ENCODE measurements at regions not wholly inside any gene's neighbourhood (a gene's known extent, or its start where the extent isn't known, plus 50 kb on each side); places are given as distances from the start of the nearest gene placed in this dataset.
"Not testable (repeated sequence)": the region's sequence is repeated elsewhere in the genome, so short reads cannot be mapped to it uniquely, and the experiment has no call there.

DNA sequence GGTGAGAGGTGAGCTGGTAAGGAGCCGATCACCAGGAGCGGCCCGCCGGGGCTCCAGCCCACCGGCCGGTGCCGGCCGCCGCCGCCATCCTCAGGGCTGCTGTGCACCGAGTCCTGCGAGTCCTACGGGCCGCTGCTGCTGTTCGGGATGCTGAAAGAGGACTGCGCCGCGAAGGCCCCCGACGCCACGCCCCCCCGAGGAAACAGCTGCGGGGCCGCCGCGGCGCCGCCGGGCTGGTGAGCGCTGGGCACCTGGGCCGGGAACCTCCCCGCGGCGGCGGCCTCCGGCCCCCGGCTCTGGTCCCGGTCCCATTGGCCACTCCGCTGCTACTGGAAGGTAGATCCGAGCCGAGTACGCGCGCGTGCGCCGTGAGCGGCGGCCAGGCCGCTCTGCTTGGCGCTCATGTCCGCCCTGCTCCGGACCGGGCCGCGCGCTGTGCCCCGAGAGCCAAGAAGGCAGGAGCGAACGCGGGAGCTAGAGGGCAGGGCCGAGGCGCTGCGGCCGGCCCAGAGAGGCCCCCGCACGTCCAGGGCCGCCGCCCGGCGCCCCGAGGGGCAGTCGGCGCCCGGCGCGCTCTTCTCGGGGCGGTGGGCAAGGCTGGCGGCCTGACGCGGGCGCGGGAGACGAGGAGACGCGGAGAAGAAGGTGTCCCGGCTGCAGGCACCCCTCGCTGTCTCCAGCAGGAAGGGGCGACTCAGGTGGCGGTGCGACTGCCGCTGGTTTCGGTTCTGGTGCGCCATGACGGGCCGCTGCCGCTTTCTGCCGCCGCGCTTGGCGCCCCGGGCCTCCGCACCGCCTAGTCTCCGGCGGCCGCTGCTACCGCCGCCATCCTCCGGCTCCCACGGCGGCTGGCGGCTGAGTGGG, 121.3 kb upstream of the WIPF3 start:
- H3K4me3 ChIP-seq (ENCODE audit: low read depth, low read length) = peak overlapping the region; percentile 68
- no peaks in the 10 kb centered on the region for H3K27me3 ChIP-seq (ENCODE audit: control insufficient read depth, insufficient read depth, low read length)
- no peaks in the 10 kb centered on the region; the same call in 1 of the 2 replicates for H3K9me3 ChIP-seq (ENCODE audit: control insufficient read depth, insufficient read depth, low read length)
- TF ChIP-seq, protein P1, sequence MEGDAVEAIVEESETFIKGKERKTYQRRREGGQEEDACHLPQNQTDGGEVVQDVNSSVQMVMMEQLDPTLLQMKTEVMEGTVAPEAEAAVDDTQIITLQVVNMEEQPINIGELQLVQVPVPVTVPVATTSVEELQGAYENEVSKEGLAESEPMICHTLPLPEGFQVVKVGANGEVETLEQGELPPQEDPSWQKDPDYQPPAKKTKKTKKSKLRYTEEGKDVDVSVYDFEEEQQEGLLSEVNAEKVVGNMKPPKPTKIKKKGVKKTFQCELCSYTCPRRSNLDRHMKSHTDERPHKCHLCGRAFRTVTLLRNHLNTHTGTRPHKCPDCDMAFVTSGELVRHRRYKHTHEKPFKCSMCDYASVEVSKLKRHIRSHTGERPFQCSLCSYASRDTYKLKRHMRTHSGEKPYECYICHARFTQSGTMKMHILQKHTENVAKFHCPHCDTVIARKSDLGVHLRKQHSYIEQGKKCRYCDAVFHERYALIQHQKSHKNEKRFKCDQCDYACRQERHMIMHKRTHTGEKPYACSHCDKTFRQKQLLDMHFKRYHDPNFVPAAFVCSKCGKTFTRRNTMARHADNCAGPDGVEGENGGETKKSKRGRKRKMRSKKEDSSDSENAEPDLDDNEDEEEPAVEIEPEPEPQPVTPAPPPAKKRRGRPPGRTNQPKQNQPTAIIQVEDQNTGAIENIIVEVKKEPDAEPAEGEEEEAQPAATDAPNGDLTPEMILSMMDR (IDR thresholded peaks at IDR 0.05; ENCODE audit: low read depth, low read length) = no peak
- ChIA-PET CTCF (interaction anchor here (0.6 to 1.3 kb wide), 2 partner anchors 37 to 236 kb away, joined by 3 to 4 read pairs; no protein-coding TSS in a partner anchor), POLR2A (no interaction called here)
- peak; percentile 4 for DNase-seq (ENCODE audit: low read depth, low spot score)
- no peak overlapping the region for H3K27ac ChIP-seq (ENCODE audit: low read depth, low read length)

DNA sequence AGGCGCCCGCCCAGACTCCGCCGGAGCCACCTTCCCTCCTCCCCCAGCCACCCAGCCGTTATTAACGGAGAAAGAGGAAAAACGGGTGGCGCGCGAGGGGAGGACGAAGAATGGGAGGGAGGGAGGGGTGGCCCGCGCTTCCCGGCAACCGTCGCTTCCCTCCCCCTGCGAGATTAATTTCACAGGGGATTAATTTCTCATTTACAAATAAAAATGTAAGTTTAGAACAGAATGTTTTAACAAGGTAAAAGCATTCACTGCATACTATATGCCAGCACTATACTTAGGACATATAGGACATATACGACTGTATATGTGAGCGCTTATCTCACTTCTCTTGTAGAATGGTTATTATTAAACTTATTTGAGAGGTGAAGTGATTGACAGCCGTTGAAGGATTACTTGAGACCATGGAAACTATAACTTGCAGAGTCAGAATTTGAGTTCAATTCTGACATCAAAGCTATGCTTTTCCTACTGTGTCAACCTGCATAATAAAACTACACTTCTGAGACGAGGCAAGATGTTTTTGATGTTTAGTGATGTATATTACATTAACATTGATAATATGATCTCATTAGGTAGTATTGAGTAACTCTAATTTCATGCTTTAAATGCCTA, 120.5 kb upstream of the WIPF3 start:
- H3K9me3 ChIP-seq (ENCODE audit: control insufficient read depth, insufficient read depth, low read length); H3K27me3 ChIP-seq (ENCODE audit: control insufficient read depth, insufficient read depth, low read length); H3K27ac ChIP-seq (ENCODE audit: low read depth, low read length); DNase-seq (ENCODE audit: low read depth, low spot score); POLR2A ChIA-PET: not testable (repeated sequence)
- peak overlapping the region; percentile 68; the same call in 1 of the 2 replicates for H3K4me3 ChIP-seq (ENCODE audit: low read depth, low read length)
- CTCF ChIA-PET = interaction anchor here (1.3 kb wide), 1 partner anchor 236 kb away, joined by 4 read pairs; no protein-coding TSS in a partner anchor

DNA sequence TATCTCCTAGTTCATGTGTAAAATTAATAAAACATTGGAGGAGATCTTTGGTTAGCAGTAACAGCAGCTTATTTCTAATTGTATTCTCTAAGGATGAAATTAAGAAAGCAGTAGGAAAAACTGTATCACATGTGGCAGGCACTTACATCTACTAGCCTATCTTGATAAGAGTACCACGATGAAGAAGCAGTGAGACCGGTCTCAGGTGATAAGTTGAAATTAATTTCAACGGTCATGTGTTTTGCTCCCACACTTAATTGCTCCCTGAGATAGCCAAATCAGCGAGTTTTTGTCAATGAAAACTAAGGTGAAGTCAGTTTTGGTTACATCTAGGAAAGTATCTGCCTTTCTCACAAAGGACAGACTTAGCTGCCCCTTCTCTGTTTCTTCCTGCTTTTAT, 115.8 kb upstream of the WIPF3 start:
- H3K27ac ChIP-seq (ENCODE audit: low read depth, low read length); H3K4me3 ChIP-seq (ENCODE audit: low read depth, low read length); H3K27me3 ChIP-seq (ENCODE audit: control insufficient read depth, insufficient read depth, low read length); POLR2A ChIA-PET; DNase-seq (ENCODE audit: low read depth, low spot score); CTCF ChIA-PET; H3K9me3 ChIP-seq (ENCODE audit: control insufficient read depth, insufficient read depth, low read length): not testable (repeated sequence)

DNA sequence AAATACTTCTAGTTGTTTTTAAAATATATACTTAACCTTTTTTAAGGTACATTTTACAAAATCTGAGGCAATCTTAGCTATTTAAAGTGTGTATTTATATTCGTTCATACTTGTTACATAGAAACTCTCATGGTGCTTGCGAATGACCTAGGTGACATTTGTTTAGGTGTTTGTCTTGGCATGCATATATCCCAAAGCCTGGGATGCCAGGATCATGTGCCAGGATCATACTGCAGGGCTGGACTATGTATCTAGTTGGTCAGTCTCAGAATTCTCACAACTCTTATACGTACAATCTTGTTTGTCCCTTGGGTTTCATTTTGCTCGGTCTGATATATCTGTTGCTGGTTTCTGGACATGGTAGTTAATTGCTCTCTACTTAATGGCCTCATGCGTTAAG, 109.9 kb upstream of the WIPF3 start:
- DNase-seq (ENCODE audit: low read depth, low spot score); H3K27me3 ChIP-seq (ENCODE audit: control insufficient read depth, insufficient read depth, low read length); H3K9me3 ChIP-seq (ENCODE audit: control insufficient read depth, insufficient read depth, low read length); CTCF ChIA-PET; POLR2A ChIA-PET; H3K27ac ChIP-seq (ENCODE audit: low read depth, low read length); H3K4me3 ChIP-seq (ENCODE audit: low read depth, low read length): not testable (repeated sequence)

DNA sequence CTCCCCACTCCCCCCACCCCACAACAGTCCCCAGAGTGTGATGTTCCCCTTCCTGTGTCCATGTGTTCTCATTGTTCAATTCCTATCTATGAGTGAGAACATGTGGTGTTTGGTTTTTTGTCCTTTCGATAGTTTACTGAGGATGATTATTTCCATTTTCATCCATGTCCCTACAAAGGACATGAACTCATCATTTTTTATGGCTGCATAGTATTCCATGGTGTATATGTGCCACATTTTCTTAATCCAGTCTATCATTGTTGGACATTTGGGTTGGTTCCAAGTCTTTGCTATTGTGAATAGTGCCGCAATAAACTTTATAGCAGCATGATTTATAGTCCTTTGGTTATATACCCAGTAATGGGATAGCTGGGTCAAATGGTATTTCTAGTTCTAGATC, 106.6 kb upstream of the WIPF3 start:
- H3K27me3 ChIP-seq (ENCODE audit: control insufficient read depth, insufficient read depth, low read length); POLR2A ChIA-PET; H3K27ac ChIP-seq (ENCODE audit: low read depth, low read length); DNase-seq (ENCODE audit: low read depth, low spot score); CTCF ChIA-PET; H3K4me3 ChIP-seq (ENCODE audit: low read depth, low read length); H3K9me3 ChIP-seq (ENCODE audit: control insufficient read depth, insufficient read depth, low read length): not testable (repeated sequence)

DNA sequence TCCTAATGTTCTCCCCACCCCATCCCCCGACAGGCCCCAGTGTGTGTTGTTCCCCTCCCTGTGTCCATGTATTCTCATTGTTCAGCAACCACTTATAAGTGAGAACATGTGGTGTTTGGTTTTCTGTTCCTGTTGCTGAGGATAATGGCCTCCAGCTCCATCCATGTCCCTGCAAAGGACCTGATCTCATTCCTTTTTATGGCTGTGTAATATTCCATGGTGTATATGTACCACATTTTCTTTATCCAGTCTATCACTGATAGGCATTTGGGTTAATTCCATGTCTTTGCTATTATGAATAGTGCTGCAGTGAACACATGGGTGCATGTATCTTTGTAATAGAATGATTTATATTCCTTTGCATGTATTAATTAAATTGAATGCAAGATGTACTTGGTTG, 104.8 kb upstream of the WIPF3 start:
- H3K9me3 ChIP-seq (ENCODE audit: control insufficient read depth, insufficient read depth, low read length); H3K27me3 ChIP-seq (ENCODE audit: control insufficient read depth, insufficient read depth, low read length); DNase-seq (ENCODE audit: low read depth, low spot score); POLR2A ChIA-PET; CTCF ChIA-PET; H3K4me3 ChIP-seq (ENCODE audit: low read depth, low read length); H3K27ac ChIP-seq (ENCODE audit: low read depth, low read length): not testable (repeated sequence)

DNA sequence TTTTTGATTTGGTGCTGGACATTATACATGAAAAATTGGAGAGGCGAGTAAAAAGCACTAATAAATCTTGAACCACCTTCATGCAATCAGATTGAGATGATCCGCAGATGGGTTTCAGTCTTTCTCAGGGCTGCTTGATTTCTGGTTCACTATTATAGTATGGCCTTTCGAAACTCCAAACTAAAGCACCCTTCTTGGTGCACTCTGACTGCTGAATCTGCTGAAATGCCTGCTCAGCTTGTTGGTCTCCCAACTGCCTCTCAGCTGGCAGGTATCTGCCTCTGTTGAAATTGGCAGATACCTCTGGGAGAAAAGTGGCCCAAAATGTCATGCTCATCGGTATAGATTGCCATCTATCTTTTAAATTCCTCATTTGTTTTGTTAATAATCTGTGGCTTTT, 102.5 kb upstream of the WIPF3 start:
- POLR2A ChIA-PET; H3K27ac ChIP-seq (ENCODE audit: low read depth, low read length); H3K27me3 ChIP-seq (ENCODE audit: control insufficient read depth, insufficient read depth, low read length); DNase-seq (ENCODE audit: low read depth, low spot score); H3K4me3 ChIP-seq (ENCODE audit: low read depth, low read length); CTCF ChIA-PET; H3K9me3 ChIP-seq (ENCODE audit: control insufficient read depth, insufficient read depth, low read length): not testable (repeated sequence)

DNA sequence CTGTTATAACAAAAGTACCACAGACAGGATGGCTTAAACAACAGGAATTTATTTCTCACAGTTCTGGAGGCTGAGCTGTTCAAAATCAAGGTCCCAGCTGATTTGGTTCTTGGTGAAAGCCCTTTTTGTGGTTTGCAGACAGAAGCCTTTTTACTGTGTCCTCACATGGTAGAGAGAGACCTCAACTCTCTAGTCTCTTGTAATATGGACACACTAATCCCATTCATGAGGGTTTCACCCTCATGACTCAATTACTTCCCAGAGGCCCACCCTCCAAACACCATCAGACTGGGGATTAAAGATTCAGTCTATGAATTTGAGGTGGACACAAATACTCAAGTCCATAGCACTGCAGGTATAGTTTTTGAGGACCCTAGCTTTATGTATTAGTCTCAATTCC, 97.3 kb upstream of the WIPF3 start:
- H3K4me3 ChIP-seq (ENCODE audit: low read depth, low read length); CTCF ChIA-PET; H3K9me3 ChIP-seq (ENCODE audit: control insufficient read depth, insufficient read depth, low read length); H3K27ac ChIP-seq (ENCODE audit: low read depth, low read length); H3K27me3 ChIP-seq (ENCODE audit: control insufficient read depth, insufficient read depth, low read length); POLR2A ChIA-PET; DNase-seq (ENCODE audit: low read depth, low spot score): not testable (repeated sequence)

DNA sequence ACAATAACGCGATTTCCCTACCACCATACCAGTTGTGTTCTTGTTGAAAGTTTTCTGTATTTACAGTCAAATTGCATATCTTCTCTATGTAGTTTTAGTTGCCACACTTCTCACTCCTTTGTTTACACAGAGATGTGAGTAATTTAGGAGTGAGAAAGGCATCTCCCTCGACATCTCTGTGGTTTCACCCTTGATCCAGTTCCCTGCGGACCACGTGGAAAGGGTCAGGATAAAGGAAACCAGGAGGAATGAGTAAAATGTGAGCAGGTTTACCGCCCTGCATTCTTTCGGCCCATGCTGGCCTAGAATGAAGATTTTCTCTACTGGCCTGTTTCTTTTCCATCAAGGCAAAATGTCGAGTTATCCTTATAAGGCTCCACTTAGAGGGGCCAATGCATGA, 83.2 kb upstream of the WIPF3 start:
- H3K9me3 ChIP-seq (ENCODE audit: control insufficient read depth, insufficient read depth, low read length); H3K27ac ChIP-seq (ENCODE audit: low read depth, low read length); H3K27me3 ChIP-seq (ENCODE audit: control insufficient read depth, insufficient read depth, low read length); POLR2A ChIA-PET; H3K4me3 ChIP-seq (ENCODE audit: low read depth, low read length); CTCF ChIA-PET: not testable (repeated sequence)
- peak; percentile 48 for DNase-seq (ENCODE audit: low read depth, low spot score)
